HEK293 (cell line): ENCODE measurements at regions not wholly inside any gene's neighbourhood (a gene's known extent, or its start where the extent isn't known, plus 50 kb on each side); places are given as distances from the start of the nearest gene placed in this dataset.

ENCODE experiments used
- SP2 ChIP-seq: fragments of 450-650 bp; formaldehyde crosslinking; IDR thresholded peaks from 2 replicates; pipeline ENCODE4 v1.5.1; 2016; ENCODE audit warnings: missing biosample characterization, missing genetic modification characterization
- ZNF16 ChIP-seq: fragments of 450-650 bp; formaldehyde crosslinking; IDR thresholded peaks from 2 replicates; pipeline ENCODE4 v1.5.1; 2016; ENCODE audit warnings: low read depth, missing biosample characterization, missing genetic modification characterization
- ZNF239 ChIP-seq: fragments of 450-650 bp; formaldehyde crosslinking; IDR thresholded peaks from 2 replicates; pipeline ENCODE4 v1.5.1; 2016; ENCODE audit warnings: missing biosample characterization, missing genetic modification characterization
- ZNF529 ChIP-seq: fragments of 450-650 bp; formaldehyde crosslinking; IDR thresholded peaks from 2 replicates; pipeline ENCODE4 v1.5.1; 2017; ENCODE audit warnings: missing genetic modification characterization, missing biosample characterization; ENCODE audit not compliant: insufficient replicate concordance
- ZNF548 ChIP-seq: fragments of 450-650 bp; formaldehyde crosslinking; IDR thresholded peaks from 2 replicates; pipeline ENCODE4 v1.5.1; 2016; ENCODE audit warnings: missing biosample characterization, missing genetic modification characterization
- ZNF670 ChIP-seq: fragments of 450-650 bp; formaldehyde crosslinking; IDR thresholded peaks from 2 replicates; pipeline ENCODE4 v1.5.1; 2016; ENCODE audit warnings: missing biosample characterization, missing genetic modification characterization, low read depth
- TF ChIP-seq, protein P1 (sequence below): fragments of 450-650 bp; formaldehyde crosslinking; IDR thresholded peaks from 2 replicates; pipeline ENCODE4 v1.5.1; 2016; ENCODE audit warnings: missing biosample characterization, missing genetic modification characterization
- TF ChIP-seq, protein P2 (sequence below): fragments of 450-650 bp; formaldehyde crosslinking; conservative IDR thresholded peaks from 2 replicates; pipeline ENCODE4 v1.5.1; 2016; ENCODE audit warnings: low read depth, missing biosample characterization, missing genetic modification characterization
- TF ChIP-seq, protein P3 (sequence below): fragments of 450-650 bp; formaldehyde crosslinking; IDR thresholded peaks from 2 replicates; pipeline ENCODE4 v1.5.1; 2017; ENCODE audit warnings: missing biosample characterization, missing genetic modification characterization
- TF ChIP-seq, protein P4 (sequence below): fragments of 450-650 bp; formaldehyde crosslinking; IDR thresholded peaks from 2 replicates; pipeline ENCODE4 v1.5.1; 2016; ENCODE audit warnings: missing biosample characterization, missing genetic modification characterization, low read depth
- TF ChIP-seq, protein P5 (sequence below): sonication (generic); formaldehyde crosslinking; IDR thresholded peaks from 2 replicates; pipeline ENCODE4 v1.8.1; 2022; ENCODE audit warnings: mild to moderate bottlenecking, moderate library complexity, missing genetic modification reagents

DNA sequence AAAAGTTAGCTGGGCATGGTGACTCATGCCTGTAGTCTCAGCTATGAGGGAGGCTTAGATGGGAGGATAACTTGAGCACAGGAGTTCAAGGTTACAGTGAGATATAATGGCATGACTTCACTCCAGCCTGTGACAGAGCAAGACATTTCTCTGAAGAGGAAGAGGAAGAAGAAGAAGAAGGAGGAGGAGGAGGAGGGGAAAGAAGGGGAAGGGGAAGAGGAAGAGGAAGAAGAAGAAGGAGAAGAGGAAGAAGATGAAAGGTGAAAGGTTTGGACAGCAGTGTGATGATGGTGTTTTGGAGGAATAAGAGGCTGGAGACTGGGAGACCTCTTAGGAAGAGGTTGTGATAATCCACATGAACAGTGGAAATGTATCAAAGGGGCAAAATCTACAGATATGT, 410.7 kb upstream of the JAG1 start:
- TF ChIP-seq, protein P1, sequence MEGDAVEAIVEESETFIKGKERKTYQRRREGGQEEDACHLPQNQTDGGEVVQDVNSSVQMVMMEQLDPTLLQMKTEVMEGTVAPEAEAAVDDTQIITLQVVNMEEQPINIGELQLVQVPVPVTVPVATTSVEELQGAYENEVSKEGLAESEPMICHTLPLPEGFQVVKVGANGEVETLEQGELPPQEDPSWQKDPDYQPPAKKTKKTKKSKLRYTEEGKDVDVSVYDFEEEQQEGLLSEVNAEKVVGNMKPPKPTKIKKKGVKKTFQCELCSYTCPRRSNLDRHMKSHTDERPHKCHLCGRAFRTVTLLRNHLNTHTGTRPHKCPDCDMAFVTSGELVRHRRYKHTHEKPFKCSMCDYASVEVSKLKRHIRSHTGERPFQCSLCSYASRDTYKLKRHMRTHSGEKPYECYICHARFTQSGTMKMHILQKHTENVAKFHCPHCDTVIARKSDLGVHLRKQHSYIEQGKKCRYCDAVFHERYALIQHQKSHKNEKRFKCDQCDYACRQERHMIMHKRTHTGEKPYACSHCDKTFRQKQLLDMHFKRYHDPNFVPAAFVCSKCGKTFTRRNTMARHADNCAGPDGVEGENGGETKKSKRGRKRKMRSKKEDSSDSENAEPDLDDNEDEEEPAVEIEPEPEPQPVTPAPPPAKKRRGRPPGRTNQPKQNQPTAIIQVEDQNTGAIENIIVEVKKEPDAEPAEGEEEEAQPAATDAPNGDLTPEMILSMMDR (tag by site-specific recombination), result no peak
- no peak for TF ChIP-seq ZNF529 (tag by site-specific recombination)
- TF ChIP-seq, protein P2, sequence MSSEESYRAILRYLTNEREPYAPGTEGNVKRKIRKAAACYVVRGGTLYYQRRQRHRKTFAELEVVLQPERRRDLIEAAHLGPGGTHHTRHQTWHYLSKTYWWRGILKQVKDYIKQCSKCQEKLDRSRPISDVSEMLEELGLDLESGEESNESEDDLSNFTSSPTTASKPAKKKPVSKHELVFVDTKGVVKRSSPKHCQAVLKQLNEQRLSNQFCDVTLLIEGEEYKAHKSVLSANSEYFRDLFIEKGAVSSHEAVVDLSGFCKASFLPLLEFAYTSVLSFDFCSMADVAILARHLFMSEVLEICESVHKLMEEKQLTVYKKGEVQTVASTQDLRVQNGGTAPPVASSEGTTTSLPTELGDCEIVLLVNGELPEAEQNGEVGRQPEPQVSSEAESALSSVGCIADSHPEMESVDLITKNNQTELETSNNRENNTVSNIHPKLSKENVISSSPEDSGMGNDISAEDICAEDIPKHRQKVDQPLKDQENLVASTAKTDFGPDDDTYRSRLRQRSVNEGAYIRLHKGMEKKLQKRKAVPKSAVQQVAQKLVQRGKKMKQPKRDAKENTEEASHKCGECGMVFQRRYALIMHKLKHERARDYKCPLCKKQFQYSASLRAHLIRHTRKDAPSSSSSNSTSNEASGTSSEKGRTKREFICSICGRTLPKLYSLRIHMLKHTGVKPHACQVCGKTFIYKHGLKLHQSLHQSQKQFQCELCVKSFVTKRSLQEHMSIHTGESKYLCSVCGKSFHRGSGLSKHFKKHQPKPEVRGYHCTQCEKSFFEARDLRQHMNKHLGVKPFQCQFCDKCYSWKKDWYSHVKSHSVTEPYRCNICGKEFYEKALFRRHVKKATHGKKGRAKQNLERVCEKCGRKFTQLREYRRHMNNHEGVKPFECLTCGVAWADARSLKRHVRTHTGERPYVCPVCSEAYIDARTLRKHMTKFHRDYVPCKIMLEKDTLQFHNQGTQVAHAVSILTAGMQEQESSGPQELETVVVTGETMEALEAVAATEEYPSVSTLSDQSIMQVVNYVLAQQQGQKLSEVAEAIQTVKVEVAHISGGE (tag by site-specific recombination), result no peak
- TF ChIP-seq, protein P3, sequence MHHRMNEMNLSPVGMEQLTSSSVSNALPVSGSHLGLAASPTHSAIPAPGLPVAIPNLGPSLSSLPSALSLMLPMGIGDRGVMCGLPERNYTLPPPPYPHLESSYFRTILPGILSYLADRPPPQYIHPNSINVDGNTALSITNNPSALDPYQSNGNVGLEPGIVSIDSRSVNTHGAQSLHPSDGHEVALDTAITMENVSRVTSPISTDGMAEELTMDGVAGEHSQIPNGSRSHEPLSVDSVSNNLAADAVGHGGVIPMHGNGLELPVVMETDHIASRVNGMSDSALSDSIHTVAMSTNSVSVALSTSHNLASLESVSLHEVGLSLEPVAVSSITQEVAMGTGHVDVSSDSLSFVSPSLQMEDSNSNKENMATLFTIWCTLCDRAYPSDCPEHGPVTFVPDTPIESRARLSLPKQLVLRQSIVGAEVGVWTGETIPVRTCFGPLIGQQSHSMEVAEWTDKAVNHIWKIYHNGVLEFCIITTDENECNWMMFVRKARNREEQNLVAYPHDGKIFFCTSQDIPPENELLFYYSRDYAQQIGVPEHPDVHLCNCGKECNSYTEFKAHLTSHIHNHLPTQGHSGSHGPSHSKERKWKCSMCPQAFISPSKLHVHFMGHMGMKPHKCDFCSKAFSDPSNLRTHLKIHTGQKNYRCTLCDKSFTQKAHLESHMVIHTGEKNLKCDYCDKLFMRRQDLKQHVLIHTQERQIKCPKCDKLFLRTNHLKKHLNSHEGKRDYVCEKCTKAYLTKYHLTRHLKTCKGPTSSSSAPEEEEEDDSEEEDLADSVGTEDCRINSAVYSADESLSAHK, result no peak
- TF ChIP-seq ZNF239 (tag by site-specific recombination), result no peak
- TF ChIP-seq SP2, result no peak
- TF ChIP-seq, protein P4, sequence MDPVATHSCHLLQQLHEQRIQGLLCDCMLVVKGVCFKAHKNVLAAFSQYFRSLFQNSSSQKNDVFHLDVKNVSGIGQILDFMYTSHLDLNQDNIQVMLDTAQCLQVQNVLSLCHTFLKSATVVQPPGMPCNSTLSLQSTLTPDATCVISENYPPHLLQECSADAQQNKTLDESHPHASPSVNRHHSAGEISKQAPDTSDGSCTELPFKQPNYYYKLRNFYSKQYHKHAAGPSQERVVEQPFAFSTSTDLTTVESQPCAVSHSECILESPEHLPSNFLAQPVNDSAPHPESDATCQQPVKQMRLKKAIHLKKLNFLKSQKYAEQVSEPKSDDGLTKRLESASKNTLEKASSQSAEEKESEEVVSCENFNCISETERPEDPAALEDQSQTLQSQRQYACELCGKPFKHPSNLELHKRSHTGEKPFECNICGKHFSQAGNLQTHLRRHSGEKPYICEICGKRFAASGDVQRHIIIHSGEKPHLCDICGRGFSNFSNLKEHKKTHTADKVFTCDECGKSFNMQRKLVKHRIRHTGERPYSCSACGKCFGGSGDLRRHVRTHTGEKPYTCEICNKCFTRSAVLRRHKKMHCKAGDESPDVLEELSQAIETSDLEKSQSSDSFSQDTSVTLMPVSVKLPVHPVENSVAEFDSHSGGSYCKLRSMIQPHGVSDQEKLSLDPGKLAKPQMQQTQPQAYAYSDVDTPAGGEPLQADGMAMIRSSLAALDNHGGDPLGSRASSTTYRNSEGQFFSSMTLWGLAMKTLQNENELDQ (tag by site-specific recombination), result no peak
- TF ChIP-seq ZNF670 (tag by site-specific recombination), result no peak
- TF ChIP-seq, protein P5, sequence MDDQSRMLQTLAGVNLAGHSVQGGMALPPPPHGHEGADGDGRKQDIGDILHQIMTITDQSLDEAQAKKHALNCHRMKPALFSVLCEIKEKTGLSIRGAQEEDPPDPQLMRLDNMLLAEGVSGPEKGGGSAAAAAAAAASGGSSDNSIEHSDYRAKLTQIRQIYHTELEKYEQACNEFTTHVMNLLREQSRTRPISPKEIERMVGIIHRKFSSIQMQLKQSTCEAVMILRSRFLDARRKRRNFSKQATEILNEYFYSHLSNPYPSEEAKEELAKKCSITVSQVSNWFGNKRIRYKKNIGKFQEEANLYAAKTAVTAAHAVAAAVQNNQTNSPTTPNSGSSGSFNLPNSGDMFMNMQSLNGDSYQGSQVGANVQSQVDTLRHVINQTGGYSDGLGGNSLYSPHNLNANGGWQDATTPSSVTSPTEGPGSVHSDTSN, result no peak
- no peak for TF ChIP-seq ZNF548
- TF ChIP-seq ZNF16 (tag by site-specific recombination), result no peak
